ENCODE measurements at regions not wholly inside any gene's neighbourhood (a gene's known extent, or its start where the extent isn't known, plus 50 kb on each side); places are given as distances from the start of the nearest gene placed in this dataset.
A peak's percentile ranks its signal among the peaks of the same experiment; 100 is the strongest.

DNA sequence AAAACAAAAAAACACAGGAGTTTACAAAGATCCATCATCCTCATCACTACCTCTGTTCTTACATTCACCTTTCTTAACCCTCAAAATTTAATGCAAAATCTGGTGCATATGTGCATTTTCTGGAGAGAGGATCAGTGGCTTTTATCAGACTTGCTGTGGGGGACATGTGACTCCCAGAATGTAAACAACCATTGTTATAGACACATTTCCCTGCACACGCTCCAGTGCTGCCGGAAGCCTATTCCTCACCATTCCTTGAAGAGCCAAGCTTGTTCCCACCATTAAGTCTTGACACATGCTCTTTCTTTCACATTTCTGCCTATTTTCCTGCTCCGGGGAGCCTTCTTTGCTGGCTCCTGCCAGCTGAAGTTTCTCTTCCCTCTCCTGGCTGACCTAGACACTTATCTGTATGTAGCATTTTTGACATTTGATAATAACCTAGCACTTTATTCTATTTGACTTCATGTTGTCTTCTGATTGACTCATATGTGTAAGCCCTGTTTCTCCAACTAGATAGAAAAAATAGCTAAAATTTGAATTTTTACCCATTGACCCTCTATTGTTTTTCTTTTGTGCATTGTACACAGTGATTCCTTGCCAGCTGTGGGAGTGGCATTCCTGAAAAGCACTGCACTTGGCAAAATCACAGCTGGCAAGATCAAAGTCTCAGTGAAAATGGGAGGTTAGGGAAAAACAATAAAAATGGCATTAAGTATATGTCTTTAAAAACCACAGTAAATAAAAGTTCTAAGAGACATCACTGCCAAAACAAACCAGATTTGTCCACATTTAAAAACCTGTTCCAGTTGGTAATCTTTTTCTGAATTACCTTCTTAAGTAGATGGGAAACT, 76.8 kb upstream of the CIBAR2 start:
- TF ChIP-seq, protein P1, sequence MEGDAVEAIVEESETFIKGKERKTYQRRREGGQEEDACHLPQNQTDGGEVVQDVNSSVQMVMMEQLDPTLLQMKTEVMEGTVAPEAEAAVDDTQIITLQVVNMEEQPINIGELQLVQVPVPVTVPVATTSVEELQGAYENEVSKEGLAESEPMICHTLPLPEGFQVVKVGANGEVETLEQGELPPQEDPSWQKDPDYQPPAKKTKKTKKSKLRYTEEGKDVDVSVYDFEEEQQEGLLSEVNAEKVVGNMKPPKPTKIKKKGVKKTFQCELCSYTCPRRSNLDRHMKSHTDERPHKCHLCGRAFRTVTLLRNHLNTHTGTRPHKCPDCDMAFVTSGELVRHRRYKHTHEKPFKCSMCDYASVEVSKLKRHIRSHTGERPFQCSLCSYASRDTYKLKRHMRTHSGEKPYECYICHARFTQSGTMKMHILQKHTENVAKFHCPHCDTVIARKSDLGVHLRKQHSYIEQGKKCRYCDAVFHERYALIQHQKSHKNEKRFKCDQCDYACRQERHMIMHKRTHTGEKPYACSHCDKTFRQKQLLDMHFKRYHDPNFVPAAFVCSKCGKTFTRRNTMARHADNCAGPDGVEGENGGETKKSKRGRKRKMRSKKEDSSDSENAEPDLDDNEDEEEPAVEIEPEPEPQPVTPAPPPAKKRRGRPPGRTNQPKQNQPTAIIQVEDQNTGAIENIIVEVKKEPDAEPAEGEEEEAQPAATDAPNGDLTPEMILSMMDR (IDR thresholded peaks at IDR 0.05): no peak
- no peak for TF ChIP-seq POLR2A (IDR thresholded peaks at IDR 0.05)
- peaks cover 0 to 11% (median 0%) of the 10 kb centered on the region in 9 donors for H3K36me3 ChIP-seq
- H3K9me3 ChIP-seq: peaks cover 0 to 38% (median 17%) of the 10 kb centered on the region in 12 donors
- H3K4me1 ChIP-seq: peaks cover 0 to 32% (median 6%) of the 10 kb centered on the region in 12 donors
- no peak overlapping the region for H3K27ac ChIP-seq
- no peak overlapping the region for H3K4me3 ChIP-seq
- intact Hi-C loops (cut with DNase I): no loop called here
- ATAC-seq (no peak), DNase-seq (no peak)
- H3K27me3 ChIP-seq: no peaks in the 10 kb centered on the region
- 76 to 84% (median 79%) methylated on average over 3 of the region's 3 CpGs for WGBS, 4 donors

DNA sequence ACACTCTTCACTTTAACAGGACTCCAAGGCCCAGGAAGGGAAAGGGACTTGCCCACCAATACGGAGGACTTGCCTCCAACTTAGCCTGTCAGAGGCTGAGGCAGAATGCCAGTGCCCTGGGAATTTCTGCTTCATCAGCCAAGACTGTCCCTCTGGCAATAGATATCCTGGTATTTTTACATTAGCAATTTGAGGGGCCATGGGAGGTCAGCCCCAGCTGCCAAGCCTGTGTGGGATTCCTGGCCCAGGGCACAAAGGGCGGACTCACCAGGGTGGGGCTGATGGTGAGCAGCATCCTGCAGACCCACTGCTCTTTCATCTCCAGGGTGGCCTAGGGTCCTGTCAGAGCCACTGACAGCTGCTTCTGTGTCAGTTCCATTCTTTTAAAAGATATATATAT, 78.3 kb upstream of the CIBAR2 start:
- H3K27ac ChIP-seq: peak overlapping the region in 1 of 12 donors; percentile 43

DNA sequence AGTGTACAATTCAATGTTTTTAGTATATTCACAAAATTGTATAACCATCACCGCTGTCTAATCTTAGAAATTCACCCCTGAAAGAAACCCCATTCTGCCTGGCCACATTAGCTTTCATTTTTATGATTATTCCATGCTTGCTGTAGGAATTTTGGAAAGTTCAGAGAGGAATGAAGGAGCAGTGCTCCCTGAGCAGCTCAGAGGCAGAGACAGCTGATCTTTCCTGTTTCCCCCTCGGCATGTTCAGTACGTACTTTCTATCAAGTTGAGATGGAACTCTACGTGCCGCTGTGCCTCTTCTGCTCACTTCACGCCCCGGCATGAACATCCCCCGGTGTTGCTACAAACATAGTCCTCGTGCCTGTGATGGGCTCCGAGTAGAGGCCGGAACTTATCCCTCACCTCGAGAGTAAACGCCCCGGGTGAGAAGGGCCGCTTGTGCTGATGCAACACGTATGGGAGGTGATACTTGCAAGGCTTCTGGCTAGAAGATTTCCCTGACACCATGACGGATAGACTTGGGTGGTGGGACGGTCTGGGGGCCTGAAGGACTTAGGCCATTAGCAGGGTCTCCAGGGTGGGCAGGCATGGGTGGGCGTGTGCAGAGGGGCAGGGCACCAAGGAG, 79.2 kb upstream of the CIBAR2 start:
- H3K4me1 ChIP-seq: peaks cover 0 to 27% (median 9%) of the 10 kb centered on the region in 12 donors
- TF ChIP-seq, protein P1 (IDR thresholded peaks at IDR 0.05): no peak
- TF ChIP-seq POLR2A (IDR thresholded peaks at IDR 0.05): no peak
- peaks cover 0 to 24% (median 11%) of the 10 kb centered on the region in 12 donors for H3K9me3 ChIP-seq
- intact Hi-C loops (cut with DNase I): no loop called here
- no peaks in the 10 kb centered on the region for H3K36me3 ChIP-seq
- no peak overlapping the region for H3K27ac ChIP-seq
- H3K27me3 ChIP-seq: no peaks in the 10 kb centered on the region
- 90 to 94% (median 92%) methylated on average over 19 of the region's 19 CpGs for WGBS, 4 donors
- DNase-seq: no peak
- no peak overlapping the region for H3K4me3 ChIP-seq
- ATAC-seq: no peak

More for the DNA sequence above, 78.3 kb upstream of the CIBAR2 start:
- H3K4me1 ChIP-seq: peaks cover 0 to 26% (median 4%) of the 10 kb centered on the region in 12 donors
- ATAC-seq: peak in 3 of 4 donors; percentile 27 to 57 (median 29)
- H3K27me3 ChIP-seq: no peaks in the 10 kb centered on the region
- 42 to 68% (median 55%) methylated on average over 2 of the region's 2 CpGs for whole genome bisulfite sequencing, 4 donors
- no peaks in the 10 kb centered on the region for H3K36me3 ChIP-seq
- intact Hi-C loops (cut with DNase I): no loop called here
- no peak for DNase-seq
- no peak overlapping the region for H3K4me3 ChIP-seq
- no peak for TF ChIP-seq POLR2A (IDR thresholded peaks at IDR 0.05)
- TF ChIP-seq, protein P1 (IDR thresholded peaks at IDR 0.05): no peak
- H3K9me3 ChIP-seq: peaks cover 0 to 24% (median 11%) of the 10 kb centered on the region in 12 donors

Measured in heart left ventricle (tissue), 16 donors.